HFFc6 (cell line): ENCODE measurements at regions not wholly inside any gene's neighbourhood (a gene's known extent, or its start where the extent isn't known, plus 50 kb on each side); places are given as distances from the start of the nearest gene placed in this dataset.

Experiments
- DNase-seq: peaks from one replicate; pipeline ENCODE4 v3.0.0-alpha.2; 2018
- H3K27ac Mint-ChIP-seq: 2 replicates; pipeline ENCODE4 v1.8.0; 2020; ENCODE audit warnings: mild to moderate bottlenecking, mixed read lengths
- H3K27me3 Mint-ChIP-seq: 2 replicates; pipeline ENCODE4 v1.8.0; 2021; ENCODE audit warnings: mild to moderate bottlenecking, moderate library complexity, mixed read lengths; ENCODE audit not compliant: insufficient read depth
- H3K36me3 Mint-ChIP-seq: 2 replicates; pipeline ENCODE4 v1.8.0; 2021; ENCODE audit warnings: low read depth, mixed read lengths
- H3K4me1 Mint-ChIP-seq: 2 replicates; pipeline ENCODE4 v1.8.0; 2020; ENCODE audit warnings: low read depth, mixed read lengths
- H3K4me3 Mint-ChIP-seq: 2 replicates; pipeline ENCODE4 v1.8.0; 2020; ENCODE audit warnings: mild to moderate bottlenecking, moderate library complexity, mixed read lengths
- H3K9me3 Mint-ChIP-seq: 2 replicates; pipeline ENCODE4 v1.8.0; 2020; ENCODE audit warnings: mild to moderate bottlenecking, mixed read lengths
- TF ChIP-seq, protein P1 (sequence below): fragments of 200-600 bp; sonication (generic); IDR thresholded peaks from 2 replicates; pipeline ENCODE4 v1.5.0; 2021; ENCODE audit warnings: antibody characterized with exemption, mild to moderate bottlenecking

DNA sequence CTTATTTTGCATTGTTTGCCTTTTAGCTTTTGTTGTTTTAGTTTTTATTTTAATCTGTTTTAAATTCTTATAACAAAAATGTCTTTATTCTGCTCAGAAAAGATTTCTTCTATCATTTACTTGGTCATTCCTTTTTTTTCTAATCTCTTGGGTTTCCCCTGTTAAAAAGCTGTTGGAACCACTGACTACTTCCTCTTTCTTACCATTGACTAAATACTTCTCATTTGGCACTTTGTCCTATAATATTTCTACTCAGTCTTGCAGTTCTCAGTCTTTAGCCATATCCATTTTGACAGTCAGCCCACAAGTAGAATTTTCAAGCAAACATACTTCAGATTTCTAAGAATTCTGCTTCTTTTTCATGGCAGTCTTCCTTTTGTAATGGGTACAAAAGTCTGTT lies 567.2 kb downstream of the SATB2 start:
- Mint-ChIP-seq H3K27me3 (no peaks in the 10 kb centered on the region), H3K4me1 (no peaks in the 10 kb centered on the region), H3K36me3 (no peaks in the 10 kb centered on the region; the same call in 1 of the 2 replicates), H3K9me3 (peaks cover 48% of the 10 kb centered on the region), H3K27ac (no peak overlapping the region), H3K4me3 (no peak overlapping the region)
- DNase-seq, result no peak
- TF ChIP-seq, protein P1, sequence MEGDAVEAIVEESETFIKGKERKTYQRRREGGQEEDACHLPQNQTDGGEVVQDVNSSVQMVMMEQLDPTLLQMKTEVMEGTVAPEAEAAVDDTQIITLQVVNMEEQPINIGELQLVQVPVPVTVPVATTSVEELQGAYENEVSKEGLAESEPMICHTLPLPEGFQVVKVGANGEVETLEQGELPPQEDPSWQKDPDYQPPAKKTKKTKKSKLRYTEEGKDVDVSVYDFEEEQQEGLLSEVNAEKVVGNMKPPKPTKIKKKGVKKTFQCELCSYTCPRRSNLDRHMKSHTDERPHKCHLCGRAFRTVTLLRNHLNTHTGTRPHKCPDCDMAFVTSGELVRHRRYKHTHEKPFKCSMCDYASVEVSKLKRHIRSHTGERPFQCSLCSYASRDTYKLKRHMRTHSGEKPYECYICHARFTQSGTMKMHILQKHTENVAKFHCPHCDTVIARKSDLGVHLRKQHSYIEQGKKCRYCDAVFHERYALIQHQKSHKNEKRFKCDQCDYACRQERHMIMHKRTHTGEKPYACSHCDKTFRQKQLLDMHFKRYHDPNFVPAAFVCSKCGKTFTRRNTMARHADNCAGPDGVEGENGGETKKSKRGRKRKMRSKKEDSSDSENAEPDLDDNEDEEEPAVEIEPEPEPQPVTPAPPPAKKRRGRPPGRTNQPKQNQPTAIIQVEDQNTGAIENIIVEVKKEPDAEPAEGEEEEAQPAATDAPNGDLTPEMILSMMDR, result no peak

DNA sequence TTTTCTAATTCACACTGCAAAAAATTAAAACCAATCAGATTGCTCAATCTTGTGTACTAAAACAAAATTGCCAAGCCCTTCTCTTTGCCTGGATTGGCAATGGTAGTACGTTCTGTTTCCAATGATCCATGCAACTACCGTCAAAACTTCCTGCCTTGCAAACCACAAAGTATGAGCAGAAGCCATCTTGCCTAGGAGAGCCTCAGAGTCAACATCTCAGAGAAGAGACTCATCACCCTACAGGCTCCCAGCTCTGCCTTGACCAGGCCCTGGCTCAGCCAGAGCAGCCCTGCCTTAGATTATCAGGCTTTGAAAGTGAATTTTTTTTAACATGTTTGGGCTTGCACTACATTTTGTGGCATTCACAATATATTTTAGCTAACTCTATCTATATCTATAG lies 574.1 kb downstream of the SATB2 start:
- H3K36me3 Mint-ChIP-seq, result no peaks in the 10 kb centered on the region
- H3K4me3 Mint-ChIP-seq, result no peak overlapping the region
- H3K27me3 Mint-ChIP-seq, result no peaks in the 10 kb centered on the region

GRCh38 chr2:198880986-198881385 lies 576.8 kb downstream of the SATB2 start:
- no peaks in the 10 kb centered on the region for H3K36me3 Mint-ChIP-seq
- H3K4me3 Mint-ChIP-seq, result no peak overlapping the region
- no peak for DNase-seq
- no peaks in the 10 kb centered on the region for H3K4me1 Mint-ChIP-seq
- H3K9me3 Mint-ChIP-seq, result peaks cover 7% of the 10 kb centered on the region
- H3K27ac Mint-ChIP-seq, result no peak overlapping the region
- TF ChIP-seq, protein P1, result no peak
- H3K27me3 Mint-ChIP-seq, result peaks cover 2% of the 10 kb centered on the region; the same call in 1 of the 2 replicates

More for the DNA sequence above, 574.1 kb downstream of the SATB2 start:
- Mint-ChIP-seq H3K27ac (no peak overlapping the region), H3K4me1 (no peaks in the 10 kb centered on the region), H3K9me3 (peaks cover 7% of the 10 kb centered on the region)
- TF ChIP-seq, protein P1, result no peak
- no peak for DNase-seq

DNA sequence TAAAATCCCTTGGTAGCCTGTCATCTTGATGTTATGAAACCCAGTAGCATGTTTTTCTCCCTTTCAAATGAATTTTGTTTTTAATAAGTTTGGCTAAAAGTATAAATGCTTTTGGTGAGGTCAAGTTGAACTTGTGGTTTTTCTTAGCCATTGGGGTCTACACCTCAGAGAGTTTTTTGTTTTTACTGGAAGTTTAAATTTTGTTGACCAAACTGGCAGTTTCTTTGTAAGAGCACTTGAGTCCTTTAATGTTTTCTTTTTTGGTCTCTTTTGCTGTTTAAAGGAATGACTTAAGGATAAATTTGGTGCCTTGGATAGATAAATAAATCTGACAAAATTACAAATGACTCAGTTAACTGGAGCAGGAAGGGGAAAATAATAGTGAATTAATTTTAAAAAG lies 577.3 kb downstream of the SATB2 start:
- Mint-ChIP-seq H3K4me1 (no peaks in the 10 kb centered on the region), H3K4me3 (no peak overlapping the region), H3K9me3 (peaks cover 13% of the 10 kb centered on the region), H3K27ac (no peak overlapping the region), H3K36me3 (no peaks in the 10 kb centered on the region), H3K27me3 (peaks cover 2% of the 10 kb centered on the region; the same call in 1 of the 2 replicates)
- TF ChIP-seq, protein P1, result no peak
- DNase-seq, result no peak

DNA sequence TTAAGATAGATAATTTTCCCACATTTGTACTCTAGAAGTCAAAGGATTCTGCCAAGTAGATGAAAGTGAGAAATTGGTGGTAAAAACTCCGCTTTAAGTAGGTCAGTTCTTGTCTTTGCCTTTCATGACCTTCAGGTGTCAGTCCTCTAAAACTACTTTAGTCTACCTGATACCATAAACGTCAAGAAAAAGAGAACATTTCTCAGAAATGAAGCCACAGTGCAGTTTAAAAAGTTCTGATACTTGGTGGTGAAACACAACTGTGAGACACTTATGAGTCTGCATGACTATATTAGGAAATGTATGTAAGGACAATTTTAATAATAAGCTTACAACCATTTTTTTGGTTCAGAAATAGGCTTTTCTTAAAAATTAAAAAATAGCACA lies 583.3 kb downstream of the SATB2 start:
- H3K36me3 Mint-ChIP-seq, result no peaks in the 10 kb centered on the region; the same call in 1 of the 2 replicates
- H3K27me3 Mint-ChIP-seq, result peaks cover 2% of the 10 kb centered on the region; the same call in 1 of the 2 replicates
- peaks cover 22% of the 10 kb centered on the region for H3K9me3 Mint-ChIP-seq
- no peak overlapping the region for H3K4me3 Mint-ChIP-seq
- H3K4me1 Mint-ChIP-seq, result no peaks in the 10 kb centered on the region
- no peak for DNase-seq
- no peak overlapping the region for H3K27ac Mint-ChIP-seq
- TF ChIP-seq, protein P1, result no peak
